ENCODE measurements at regions not wholly inside any gene's neighbourhood (a gene's known extent, or its start where the extent isn't known, plus 50 kb on each side); places are given as distances from the start of the nearest gene placed in this dataset.
"Not testable (repeated sequence)": the region's sequence is repeated elsewhere in the genome, so short reads cannot be mapped to it uniquely, and the experiment has no call there.

DNA sequence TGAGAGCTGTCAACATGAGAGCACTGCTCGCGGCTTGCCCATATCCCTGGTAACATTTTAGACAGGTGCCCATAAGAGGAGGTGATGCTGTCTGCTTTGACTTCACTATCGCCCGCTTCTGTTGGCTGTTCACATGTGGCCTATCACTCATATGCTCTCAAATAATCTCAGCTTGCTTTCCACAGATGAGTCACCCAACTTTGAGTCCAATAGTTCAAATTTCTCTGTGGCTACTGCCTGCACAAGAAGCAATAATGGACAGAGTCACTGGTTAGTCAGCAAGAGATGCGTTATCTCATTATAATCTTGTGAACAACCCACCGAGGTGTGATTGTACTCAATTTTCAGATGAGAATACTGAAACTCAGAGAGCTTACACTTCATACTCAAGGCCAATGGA lies 1714.1 kb downstream of the LRRC4C start:
- Histone ChIP-seq H3K9me3 (no peaks in the 10 kb centered on the region), H3K4me3 (no peak overlapping the region), H3K27me3 (no peaks in the 10 kb centered on the region), H3K4me1 (no peaks in the 10 kb centered on the region), H3K27ac (no peak overlapping the region), H3K36me3 (no peaks in the 10 kb centered on the region)
- WGBS, 4 donors = 86 to 91% (median 88%) methylated on average over 6 of the region's 6 CpGs
- ATAC-seq (no peak), DNase-seq (no peak)
- no peak for TF ChIP-seq POLR2A (IDR thresholded peaks at IDR 0.05)
- intact Hi-C loops (cut with DNase I) = no loop called here

DNA sequence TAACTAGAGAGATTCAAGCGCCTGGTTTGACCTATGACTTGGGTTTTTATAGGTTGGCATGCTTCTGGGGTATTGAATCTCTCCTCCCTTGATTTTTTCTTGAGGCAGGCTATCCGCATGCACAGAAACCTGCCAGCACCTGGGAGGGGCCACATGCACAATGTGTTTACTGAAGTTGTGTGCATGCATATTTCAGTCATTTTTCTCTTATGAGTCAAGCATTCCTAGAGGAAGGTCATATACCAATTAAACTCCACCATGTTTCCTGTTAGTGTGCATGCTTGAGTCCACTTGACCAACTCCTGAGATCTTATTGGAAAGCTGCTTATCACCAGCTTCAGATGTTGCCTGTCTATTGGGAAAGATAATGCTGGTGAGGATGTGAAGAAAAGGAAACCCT lies 1718.4 kb downstream of the LRRC4C start:
- Histone ChIP-seq H3K4me3 (no peak overlapping the region), H3K4me1 (no peaks in the 10 kb centered on the region), H3K36me3 (no peaks in the 10 kb centered on the region), H3K27me3 (no peaks in the 10 kb centered on the region), H3K27ac (no peak overlapping the region), H3K9me3 (no peaks in the 10 kb centered on the region)
- WGBS, 4 donors = 75 to 86% (median 82%) methylated on average over 2 of the region's 2 CpGs
- TF ChIP-seq, protein P1, sequence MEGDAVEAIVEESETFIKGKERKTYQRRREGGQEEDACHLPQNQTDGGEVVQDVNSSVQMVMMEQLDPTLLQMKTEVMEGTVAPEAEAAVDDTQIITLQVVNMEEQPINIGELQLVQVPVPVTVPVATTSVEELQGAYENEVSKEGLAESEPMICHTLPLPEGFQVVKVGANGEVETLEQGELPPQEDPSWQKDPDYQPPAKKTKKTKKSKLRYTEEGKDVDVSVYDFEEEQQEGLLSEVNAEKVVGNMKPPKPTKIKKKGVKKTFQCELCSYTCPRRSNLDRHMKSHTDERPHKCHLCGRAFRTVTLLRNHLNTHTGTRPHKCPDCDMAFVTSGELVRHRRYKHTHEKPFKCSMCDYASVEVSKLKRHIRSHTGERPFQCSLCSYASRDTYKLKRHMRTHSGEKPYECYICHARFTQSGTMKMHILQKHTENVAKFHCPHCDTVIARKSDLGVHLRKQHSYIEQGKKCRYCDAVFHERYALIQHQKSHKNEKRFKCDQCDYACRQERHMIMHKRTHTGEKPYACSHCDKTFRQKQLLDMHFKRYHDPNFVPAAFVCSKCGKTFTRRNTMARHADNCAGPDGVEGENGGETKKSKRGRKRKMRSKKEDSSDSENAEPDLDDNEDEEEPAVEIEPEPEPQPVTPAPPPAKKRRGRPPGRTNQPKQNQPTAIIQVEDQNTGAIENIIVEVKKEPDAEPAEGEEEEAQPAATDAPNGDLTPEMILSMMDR (IDR thresholded peaks at IDR 0.05) = no peak
- no peak for TF ChIP-seq POLR2A (IDR thresholded peaks at IDR 0.05)
- no peak for ATAC-seq
- no peak for DNase-seq
- intact Hi-C loops (cut with DNase I) = no loop called here

DNA sequence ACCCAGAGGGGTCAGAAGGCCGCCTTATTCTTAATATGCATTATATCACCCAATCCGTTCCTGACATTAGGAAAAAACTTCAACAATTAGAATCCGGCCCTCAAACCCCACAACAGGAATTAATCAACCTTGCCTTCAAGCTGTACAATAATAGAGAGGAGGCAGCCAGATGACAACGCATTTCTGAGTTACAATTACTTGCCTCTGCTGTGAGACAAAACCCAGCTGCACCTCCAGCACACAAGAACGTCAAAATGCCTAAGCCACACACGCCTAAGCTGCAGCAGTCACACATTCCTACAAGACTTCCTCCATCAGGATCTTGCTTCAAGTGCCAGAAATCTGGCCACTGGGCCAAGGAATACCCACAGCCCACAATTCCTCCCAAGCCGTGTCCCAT lies 1723.1 kb downstream of the LRRC4C start:
- 42 to 67% (median 62%) methylated on average over 7 of the region's 7 CpGs for WGBS, 4 donors
- intact Hi-C loops (cut with DNase I); ATAC-seq: not testable (repeated sequence)

DNA sequence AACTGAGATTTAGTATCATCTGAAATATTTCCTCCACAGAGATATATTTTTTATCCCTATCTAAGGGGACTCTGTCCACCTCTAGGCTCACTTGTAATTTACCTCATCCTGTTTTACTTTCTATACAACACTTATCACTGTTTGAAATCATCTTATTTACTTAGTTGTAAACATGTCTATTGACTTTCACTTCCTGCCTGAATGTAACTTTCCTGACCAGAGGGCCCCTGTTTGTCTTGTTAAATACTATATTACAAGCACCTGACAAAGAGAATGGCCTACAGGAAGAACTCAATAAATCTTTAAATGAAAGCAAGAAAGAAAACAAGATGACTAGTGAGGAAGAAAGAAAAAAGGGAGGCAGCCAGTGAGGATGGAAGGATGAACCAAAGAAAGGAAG lies 1727.5 kb downstream of the LRRC4C start:
- Histone ChIP-seq H3K27me3 (no peaks in the 10 kb centered on the region), H3K36me3 (no peaks in the 10 kb centered on the region), H3K27ac (no peak overlapping the region), H3K4me1 (no peaks in the 10 kb centered on the region), H3K4me3 (no peak overlapping the region), H3K9me3 (no peaks in the 10 kb centered on the region)
- TF ChIP-seq, protein P1 (IDR thresholded peaks at IDR 0.05) = no peak
- TF ChIP-seq POLR2A (IDR thresholded peaks at IDR 0.05) = no peak
- DNase-seq (no peak), ATAC-seq (no peak)
- intact Hi-C loops (cut with DNase I) = no loop called here

More for the DNA sequence above, 1723.1 kb downstream of the LRRC4C start:
- not testable (repeated sequence) for H3K27ac ChIP-seq, H3K27me3 ChIP-seq, H3K36me3 ChIP-seq, H3K4me3 ChIP-seq, DNase-seq, H3K4me1 ChIP-seq, H3K9me3 ChIP-seq

DNA sequence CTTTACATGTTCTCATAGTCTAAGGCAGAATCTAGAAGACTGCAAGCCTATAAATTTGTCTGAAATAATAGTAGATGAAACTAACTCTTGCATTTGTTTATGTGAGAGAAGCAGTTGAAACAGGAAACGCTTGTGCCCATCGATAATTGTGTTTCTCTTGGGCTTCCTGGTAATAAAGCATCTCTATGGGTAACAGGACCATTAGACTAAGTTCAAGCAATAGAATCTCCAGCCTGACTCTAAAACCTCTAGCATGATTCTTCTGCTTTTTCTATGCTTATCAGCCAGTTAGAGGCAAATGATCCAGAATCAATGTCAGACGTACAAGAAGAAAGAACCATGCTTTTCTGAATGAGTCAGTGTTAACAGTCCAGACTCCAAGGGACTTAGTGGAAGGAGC lies 1734.4 kb downstream of the LRRC4C start:
- no peak for TF ChIP-seq POLR2A (IDR thresholded peaks at IDR 0.05)
- TF ChIP-seq, protein P1 (IDR thresholded peaks at IDR 0.05) = no peak
- WGBS, 4 donors = 63 to 72% (median 69%) methylated on average over 3 of the region's 3 CpGs
- H3K36me3 ChIP-seq = no peaks in the 10 kb centered on the region
- no peaks in the 10 kb centered on the region for H3K9me3 ChIP-seq
- no peak for ATAC-seq
- no peak overlapping the region for H3K4me3 ChIP-seq
- intact Hi-C loops (cut with DNase I) = no loop called here
- DNase-seq = no peak
- H3K4me1 ChIP-seq = no peaks in the 10 kb centered on the region
- H3K27ac ChIP-seq = no peak overlapping the region
- H3K27me3 ChIP-seq = no peaks in the 10 kb centered on the region
